ENCODE measurements at regions not wholly inside any gene's neighbourhood (a gene's known extent, or its start where the extent isn't known, plus 50 kb on each side); places are given as distances from the start of the nearest gene placed in this dataset.
"Not testable (repeated sequence)": the region's sequence is repeated elsewhere in the genome, so short reads cannot be mapped to it uniquely, and the experiment has no call there.

GRCh38 chr10:11667756-11668155 lies 56.3 kb upstream of the USP6NL start:
- no peak for DNase-seq (ENCODE audit: low read depth)

GRCh38 chr10:11663763-11664555 lies 52.5 kb upstream of the USP6NL start:
- no peak for DNase-seq (ENCODE audit: low read depth)

GRCh38 chr10:11663126-11663515 lies 51.7 kb upstream of the USP6NL start:
- DNase-seq (ENCODE audit: low read depth) = not testable (repeated sequence)

- no peak for DNase-seq (ENCODE audit: low read depth)
These were observed 50.0 kb upstream of the USP6NL start for GRCh38 chr10:11661441-11661840.
